Superior temporal gyrus (tissue), 1 donor: ENCODE measurements at regions not wholly inside any gene's neighbourhood (a gene's known extent, or its start where the extent isn't known, plus 50 kb on each side); places are given as distances from the start of the nearest gene placed in this dataset.

ENCODE experiments used
- DNase-seq: peaks from one replicate; pipeline ENCODE4 v3.0.0-alpha.2; 2016; ENCODE audit errors: extremely low spot score

DNA sequence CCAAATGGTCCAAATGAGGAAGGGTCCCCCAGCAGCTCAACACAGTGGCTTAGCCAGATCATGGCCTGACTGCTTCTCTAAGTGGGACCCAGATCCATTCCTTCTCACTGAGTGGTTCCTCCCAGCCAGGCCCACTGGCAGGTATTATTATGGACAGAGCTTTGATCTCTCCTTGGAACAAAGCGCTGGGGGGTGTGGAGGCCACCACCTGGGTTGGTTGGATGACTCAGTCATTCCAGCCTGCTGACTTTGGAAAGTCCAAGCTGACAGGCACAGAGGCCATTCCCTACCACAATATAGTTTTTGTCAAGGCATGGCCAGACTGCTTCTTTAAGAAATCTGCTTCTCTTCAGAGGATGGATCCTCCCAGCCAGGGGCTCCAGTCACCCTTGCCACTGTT lies 341.1 kb downstream of the BTG1 start:
- DNase-seq = no peak

DNA sequence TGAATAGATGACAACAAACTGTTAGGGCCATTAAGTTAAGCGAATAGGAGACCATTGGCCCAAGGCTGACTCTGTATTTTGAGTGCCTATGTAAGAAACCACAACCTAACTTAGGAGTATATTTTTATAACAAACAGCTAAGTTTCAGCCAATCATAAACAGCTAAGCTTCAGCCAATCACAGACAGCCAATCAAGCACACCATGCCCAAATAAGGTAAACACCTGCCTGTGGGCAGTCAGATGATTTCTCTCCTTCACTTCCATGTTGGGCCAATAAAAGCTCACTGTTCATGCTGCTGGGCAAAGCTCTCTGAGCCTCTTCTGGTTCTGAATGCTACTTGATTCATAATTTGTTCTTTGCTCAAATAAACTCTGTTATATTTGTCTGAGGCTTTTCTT lies 344.6 kb downstream of the BTG1 start:
- no peak for DNase-seq

DNA sequence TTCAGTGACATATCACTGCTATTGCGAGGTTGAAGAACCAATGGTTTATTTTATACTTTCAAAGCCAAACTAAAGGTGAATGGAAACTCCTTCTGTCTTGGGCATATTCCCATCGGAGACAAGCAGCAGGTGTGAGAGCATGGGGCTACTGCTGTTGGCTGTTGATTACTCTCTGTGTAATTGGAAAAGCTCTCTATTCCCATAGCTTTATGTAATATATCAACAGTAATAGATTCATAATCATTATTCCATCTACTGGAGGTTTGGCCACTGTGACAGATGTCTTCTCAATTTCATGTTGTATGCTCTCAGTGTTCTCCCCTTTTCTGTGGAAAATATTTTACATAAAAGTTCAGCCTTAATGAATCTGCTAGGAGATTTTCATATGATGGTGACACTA lies 352.0 kb downstream of the BTG1 start:
- no peak for DNase-seq

DNA sequence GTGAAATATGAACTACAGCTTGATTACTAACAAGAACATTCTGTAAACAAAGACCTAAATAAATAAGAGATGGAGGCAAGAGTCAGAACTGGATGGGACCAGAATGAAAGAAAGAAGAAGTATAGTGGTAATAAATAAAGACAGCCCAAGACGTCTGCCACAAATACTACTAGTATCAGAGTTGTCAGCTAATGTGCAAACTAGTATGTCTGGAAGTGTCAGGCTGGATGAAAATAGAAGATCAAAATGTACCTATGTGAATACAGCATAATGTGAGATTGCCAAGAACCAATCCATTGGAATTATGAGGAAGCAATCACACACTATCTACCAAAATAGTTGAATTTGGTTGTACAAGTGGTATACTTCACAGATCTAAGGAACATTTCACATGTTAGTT lies 353.0 kb downstream of the BTG1 start:
- no peak for DNase-seq

DNA sequence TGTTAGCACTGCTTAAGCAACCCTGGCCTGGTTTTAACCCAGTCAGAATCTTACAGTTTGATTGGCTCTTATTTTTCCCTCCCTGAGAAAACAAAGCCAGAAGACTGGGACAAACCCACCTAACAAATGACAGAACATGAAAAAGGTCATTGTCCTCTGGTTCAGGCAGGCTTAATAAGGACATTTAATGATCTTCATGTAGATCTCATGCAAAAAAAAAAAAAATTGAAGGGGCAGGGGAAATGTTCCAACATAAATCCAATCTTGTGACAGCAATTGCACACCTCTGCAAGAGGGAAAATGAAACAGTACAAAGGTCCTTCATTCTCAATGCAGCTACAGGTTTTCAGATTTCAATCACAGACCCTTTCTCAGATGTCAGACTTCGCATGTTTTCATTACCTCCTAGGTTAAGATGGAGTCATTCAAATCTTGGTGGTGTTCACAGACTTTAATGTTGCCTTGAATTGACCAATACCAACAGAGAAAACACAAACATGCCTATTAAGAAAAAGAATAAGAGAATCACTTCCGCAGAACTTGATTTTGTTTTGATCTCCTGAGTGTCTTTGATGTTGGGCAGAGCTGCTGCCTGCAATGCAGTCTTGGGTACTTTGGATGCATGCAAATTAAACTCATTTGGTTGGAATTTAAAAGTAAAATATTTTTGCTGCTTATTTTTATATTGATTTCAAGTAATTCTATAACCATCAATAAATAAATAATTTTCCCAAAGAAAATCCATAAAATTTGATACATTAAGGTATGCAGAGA lies 359.0 kb downstream of the BTG1 start:
- DNase-seq = no peak

DNA sequence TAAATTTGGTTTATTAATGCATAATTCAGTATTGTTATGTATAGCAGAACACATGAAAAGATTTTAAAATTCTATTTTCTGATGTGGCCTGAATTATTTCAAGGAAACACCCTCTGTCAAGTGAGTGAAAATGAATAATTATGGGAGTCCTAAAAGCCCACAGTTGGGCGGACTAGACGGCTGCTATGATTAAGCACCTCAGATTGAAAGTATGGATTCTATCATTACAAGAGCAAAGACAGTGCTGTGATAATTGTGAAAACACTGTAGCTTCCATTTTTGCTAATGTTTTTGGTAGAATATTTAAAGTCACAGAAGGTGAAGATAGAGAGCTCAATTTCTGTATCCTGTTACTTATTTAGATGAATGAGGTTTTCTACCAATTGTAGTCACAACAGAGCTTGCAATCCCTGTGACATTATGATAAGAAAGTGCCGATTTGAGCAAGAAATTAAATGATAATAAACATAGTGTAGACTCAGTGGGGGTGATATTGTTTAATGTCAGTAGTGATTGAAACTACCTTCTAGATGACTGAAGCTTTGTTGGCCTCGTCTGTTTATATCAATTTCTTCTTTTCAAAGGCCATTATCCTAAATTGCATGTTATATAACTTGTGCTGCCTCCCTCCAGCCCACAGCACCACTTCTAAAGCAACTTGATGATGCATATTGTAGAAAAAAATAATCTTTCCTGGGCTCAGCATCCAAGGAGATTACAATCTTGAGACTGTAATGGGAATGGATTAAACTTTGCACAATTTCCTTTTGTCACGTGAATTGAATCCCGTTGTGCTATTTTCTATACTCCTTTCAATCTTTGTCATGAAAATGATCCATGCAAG lies 359.8 kb downstream of the BTG1 start:
- DNase-seq = no peak

DNA sequence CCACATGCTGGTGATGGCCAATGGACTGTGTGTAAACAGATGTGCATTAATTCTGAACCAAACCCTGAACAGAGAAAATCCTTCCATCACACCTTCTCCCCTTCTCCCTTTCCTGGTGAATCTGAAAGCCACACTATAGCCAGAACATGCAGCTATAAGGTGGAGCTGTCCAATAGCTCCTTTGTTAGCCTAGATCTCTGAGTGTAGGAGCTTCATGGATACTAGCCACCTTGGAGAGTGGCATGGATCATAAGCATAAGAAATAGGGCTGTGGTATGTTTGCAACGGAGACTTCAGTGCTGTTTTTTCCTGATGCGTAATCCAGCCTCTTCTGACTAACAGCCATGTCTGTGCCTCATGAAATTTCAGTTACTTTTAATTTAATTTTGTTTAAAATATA lies 364.5 kb downstream of the BTG1 start:
- no peak for DNase-seq

DNA sequence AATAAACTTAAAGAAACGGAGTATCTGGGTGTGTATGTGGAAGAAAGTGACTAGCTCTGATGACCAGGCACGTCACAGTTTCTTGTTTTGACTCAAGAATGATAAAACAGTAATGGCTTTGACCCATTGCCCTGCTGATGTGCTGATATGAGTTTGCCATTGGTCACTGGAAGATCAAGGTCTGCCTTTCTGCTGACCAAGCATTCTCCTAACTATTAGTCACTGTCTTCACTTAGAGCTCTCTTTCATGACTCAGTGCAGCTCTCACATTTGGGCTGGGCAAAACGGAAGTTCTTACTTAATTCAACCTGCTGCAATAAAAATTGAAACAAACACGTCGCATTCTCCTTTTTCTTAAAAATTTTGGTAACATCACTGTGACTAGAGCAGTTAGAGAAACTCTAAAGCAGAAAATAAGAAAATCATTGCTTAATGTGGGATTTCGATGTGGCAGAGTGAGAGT lies 366.7 kb downstream of the BTG1 start:
- DNase-seq = no peak

DNA sequence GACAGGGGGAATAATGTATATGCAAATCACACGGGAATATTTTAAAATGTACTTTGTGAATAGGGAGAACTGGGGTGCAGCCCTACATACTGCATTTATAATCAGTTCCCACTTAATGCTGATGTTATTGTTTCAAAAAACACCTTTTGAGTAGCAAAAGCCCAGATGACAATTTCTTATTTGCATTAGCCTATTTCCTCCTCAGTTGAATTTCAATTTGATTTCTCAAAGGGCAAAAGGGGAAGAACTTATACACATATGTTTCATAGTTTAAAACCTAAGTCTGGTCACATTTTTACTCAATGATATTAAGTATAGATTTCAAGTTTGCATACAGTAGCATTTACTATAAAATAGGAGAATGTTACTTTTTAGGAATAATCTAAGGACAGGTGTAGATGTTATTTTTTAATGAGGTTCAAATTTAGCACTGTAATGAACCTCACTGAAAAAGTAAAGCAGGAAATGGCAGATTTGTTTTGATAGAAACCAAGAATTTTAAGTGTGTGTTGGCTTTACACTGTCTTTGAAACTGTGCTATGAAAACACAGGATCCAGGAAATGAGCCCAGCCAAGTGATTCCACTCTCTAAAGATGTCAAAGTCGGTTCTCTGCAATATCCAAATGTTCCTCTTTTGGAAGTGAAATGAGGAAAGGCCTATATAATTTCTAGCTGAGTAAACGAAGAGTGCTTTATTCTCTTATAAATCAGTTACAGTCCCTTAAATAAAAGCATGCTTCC lies 367.4 kb downstream of the BTG1 start:
- no peak for DNase-seq

DNA sequence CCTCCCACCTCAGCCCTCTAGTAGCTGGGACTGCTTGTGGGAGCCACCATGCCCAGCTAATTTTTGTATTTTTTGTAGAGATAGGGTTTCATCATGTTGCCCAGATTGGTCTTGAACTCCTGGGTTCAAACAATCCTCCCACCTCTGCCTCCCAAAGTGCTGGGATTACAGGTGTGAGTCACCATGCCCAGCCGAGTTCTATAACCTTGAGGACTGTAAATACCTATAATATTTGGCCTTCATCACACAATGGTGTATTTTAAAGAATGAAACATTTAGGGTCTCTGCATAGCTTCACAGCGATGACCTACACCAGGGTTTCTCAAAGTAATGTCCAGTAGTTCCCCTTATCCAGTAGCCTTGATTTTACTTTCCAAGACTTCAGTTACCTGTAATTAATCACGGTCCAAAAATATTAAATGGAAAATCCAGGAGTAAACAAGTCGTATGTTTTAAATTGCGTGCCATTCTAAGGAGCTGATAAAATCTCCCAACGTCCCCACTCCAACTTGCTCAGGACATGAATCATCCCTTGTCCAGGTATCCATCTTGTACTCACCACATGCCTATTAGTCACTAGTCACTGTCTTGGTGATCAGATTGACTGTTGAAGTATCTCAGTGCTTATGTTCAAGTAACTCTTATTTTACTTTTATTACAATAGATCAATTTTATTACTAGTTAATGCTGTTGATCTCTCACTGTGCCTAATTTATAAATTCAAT lies 368.2 kb downstream of the BTG1 start:
- DNase-seq = no peak

DNA sequence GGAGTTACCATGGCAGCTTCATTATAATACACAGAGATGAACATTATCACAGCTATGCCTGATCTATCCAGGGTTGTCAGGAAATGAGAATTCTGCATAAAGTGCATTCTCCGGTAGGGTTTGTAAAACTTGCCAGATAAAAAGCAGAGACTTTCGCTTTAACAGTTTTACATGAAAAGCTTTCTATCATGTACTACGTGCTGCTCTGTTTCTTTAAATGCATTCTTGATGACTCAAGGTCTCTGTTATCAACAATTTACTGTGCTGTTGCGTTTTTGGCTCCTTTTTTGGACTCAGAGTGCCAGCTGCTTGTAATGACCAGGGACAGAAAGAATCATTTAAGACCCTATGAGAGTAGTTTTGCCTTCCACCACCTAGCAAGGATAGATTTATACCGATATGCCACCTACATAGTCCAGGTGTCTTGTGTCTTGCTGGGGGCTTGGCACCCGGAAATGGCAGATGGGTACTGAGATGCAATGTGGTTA lies 371.2 kb downstream of the BTG1 start:
- DNase-seq = no peak

DNA sequence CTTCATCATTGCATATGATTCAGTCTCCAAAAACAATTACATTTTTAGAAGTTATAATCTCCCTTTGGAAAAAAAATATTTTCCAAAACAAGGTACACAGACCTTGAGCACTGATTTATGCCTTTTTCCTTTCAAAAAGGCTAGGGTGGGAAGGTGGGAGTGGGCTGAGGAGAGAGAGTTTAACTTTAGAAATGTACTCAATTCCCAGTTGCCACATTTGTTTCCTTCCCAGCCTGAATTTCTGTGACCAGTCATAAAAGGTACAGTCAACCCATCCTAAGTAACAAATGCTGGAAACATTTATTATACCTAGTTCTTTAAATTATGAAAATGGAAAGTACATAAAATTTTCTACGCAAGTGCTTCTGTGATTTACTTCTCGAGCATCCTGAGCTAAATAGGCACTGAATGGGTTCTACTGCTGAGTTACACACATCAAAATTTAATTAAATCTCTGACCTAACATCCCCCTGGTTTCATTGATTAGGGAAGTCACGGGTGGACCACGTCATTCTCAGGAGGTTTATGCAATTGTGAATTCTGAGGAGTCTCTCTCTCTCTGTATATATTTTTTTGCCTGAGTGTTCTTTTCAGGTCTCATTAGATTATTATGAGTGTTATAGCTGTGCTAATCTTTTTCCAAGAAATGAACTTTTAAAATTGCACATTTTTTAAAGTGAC lies 371.8 kb downstream of the BTG1 start:
- DNase-seq = no peak

DNA sequence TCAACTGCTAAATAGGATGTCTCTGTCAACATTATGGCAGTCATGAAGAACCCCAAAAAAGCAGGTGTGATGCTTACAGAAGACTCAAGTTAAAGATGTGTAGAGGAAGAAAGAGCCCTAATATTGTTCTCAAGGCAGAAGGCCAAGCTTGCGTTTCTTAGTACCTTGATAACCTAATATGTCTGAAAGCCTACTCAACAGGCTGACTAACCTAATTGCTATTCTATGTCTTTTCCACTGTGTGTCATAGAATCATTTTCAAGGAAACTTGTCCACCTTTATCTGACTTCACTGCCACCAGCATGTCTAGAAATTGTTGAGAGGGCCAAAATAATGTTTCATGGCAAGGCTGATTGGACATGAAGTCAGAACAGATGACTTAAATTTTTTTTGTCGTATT lies 373.2 kb downstream of the BTG1 start:
- DNase-seq = no peak

DNA sequence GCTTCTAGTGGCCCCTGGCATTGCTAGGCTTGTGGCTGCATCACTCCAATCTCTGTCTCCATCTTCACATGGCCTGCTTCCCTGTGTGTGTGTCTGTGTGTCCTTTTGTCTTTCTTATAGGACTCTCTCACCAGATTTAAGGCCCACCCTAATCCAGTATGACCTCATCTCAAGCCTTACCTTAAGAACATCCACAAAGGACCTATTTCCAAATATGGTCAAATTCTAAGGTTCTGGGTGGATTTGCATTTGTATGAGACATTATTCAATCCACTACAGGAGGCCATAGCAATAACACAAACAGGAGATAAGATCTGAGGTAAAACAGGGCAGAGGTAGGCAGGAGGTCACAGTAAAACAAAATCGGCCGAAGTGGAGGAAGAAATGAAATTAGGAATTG lies 375.9 kb downstream of the BTG1 start:
- DNase-seq = no peak

DNA sequence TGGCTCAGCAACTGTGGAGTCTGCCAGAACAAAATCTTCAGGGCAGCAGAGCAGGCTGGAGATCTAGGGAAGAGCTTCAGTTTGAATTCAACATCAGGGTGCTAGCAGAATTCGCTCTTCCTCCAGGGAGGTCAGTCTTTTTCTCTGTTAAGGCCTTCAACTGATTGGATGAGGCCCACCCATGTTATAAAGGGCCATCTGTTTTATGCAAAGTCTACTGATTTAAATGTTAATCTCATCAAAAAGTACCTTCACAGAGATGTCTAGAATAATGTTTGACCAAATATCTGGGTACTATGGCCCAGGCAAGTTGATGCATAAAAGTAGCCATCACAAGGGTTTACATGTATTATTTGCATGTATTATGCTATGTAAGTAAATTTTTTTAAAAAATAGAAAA lies 378.4 kb downstream of the BTG1 start:
- no peak for DNase-seq

DNA sequence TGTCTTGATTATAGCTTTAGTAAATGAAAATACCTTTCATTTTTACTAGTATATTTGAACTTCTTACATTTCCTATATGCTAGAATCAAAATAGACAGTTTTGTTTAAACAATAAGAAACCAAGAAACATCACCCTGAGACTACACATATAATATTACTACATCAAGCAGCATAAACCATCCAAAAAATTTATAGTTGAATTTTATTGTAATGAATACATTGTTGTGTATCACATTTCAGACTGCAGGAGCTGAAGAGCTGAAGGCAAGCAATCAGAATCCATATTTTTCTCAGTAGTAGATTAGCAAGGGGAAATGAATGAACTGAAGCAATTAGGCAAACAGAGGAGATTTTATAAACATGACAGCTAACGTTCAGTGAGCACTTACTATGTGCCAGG lies 379.2 kb downstream of the BTG1 start:
- DNase-seq = no peak

DNA sequence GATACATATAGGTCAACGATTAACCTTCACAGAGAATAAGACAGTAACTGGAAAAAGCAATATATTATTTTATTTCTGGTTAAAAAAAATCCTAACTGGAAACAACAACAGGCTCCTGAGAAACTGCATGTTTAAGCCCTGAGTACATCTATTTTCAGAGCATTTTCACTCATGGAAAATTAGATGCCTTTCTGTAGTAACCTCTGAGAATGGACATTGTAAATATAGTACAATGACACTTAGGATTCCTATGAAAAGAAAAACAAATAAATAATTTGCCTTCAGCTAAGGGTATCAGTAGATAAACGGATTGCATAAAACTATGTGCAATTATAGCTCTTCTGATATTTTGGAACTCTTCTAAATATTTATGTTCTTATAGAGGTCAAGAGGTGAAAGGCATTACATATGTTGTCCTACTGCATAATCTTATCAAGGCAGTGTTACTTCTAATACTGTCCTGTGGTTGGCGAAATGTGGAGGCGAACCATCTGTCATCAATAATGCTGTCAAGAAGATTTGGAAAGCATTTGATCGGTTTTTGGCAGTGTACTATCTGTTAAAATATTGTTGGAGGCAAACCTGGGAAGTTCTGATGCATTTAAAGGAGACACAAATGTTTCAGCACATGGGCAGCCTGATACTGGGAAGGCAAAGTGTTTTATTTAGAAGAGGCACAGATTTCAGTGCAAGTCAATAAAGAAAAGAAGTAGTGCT lies 381.8 kb downstream of the BTG1 start:
- no peak for DNase-seq

DNA sequence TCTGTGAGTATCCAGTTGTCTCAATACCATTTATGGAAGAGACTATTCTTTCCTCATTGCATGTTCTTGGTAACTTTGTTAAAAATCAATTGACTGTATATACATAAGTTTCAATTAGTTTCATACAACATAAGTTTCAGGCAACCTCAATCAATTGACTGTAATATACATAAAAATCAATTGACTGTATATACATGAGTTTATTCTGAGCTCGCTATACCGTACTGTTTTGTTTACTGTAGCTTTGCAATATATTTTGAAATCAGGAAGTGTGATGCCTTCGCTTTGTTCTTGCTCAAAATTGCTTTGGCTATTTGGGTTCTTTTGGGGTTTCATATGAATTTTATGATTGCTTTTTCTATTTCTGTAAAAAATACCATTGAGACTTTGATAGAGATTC lies 392.0 kb downstream of the BTG1 start:
- DNase-seq = no peak

DNA sequence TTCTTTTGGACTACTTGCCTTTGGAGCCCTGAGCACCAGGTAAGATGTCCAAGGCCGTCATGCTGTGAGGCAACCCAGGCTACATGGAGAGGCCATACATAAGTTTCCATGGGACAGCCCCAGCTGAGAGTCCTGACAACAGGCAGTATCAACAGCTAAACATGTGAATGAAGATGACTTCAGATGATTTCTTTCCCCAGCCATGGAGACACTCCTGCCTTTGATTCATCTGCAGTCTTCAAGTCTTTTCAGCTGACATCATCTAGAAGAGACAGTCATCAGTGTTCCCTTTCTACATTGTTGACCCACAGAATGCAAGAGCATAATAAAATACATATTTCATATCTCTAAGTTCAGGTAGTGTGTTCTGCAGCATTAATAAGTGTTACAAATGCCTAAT lies 398.7 kb downstream of the BTG1 start:
- DNase-seq = no peak

DNA sequence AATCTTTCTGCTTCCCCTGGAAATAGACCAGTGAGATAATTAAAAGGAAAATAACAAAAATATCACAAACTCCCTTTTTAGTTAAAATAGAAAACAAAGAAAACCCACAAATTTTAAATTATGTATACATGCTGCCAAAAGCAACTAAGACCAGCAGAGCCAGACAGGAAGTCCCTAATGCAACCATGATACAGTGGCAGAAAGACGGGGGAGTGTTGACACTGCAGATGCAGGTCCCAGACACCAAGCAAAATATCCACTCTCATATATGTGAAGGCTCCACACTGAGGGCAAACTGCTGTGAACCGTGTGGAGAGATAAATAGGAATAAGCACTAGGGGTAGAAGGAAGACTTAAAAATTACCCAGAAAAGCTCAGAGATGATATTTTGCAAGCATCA lies 401.0 kb downstream of the BTG1 start:
- no peak for DNase-seq
